ENCODE measurements at regions not wholly inside any gene's neighbourhood (a gene's known extent, or its start where the extent isn't known, plus 50 kb on each side); places are given as distances from the start of the nearest gene placed in this dataset.
"Not testable (repeated sequence)": the region's sequence is repeated elsewhere in the genome, so short reads cannot be mapped to it uniquely, and the experiment has no call there.

- TF ChIP-seq ZBTB33 (IDR thresholded peaks at IDR 0.05; ENCODE audit: extremely low read depth, insufficient replicate concordance, low read length) = no peak
- TF ChIP-seq SIN3A (IDR thresholded peaks at IDR 0.05; ENCODE audit: low read depth) = no peak
- TF ChIP-seq SP1 (IDR thresholded peaks at IDR 0.05; ENCODE audit: low read depth) = no peak
- no peak for TF ChIP-seq ZNF274 (IDR thresholded peaks at IDR 0.05; ENCODE audit: low read depth, low read length)
- TF ChIP-seq CEBPB (IDR thresholded peaks at IDR 0.05; ENCODE audit: low read depth) = no peak
- TF ChIP-seq MAX (IDR thresholded peaks at IDR 0.05) = no peak
Observed at GRCh38 chrY:3045048-3045447, 109.9 kb downstream of the ZFY start (continued).

- CTCF ChIA-PET = not testable (repeated sequence)
Observed at GRCh38 chrY:3055496-3055895, 120.3 kb downstream of the ZFY start.

GRCh38 chrY:3058342-3058741 is 123.2 kb downstream of the ZFY start:
- H3K27me3 ChIP-seq (ENCODE audit: insufficient read depth, low read length); H4K20me1 ChIP-seq (ENCODE audit: insufficient read depth); DNase-seq (ENCODE audit: low read depth, low spot score); RAD21 ChIA-PET (ENCODE audit: low non-redundant PET in 1 of 2, low total read pairs in 2 of 2, uncharacterized antibody in 2 of 2, unreplicated experiment in 2 of 2); H3K9ac ChIP-seq (ENCODE audit: low read length); H3K79me2 ChIP-seq (ENCODE audit: insufficient read depth, low read length); CTCF ChIA-PET; ATAC-seq; H3K4me3 ChIP-seq (replicated peaks in 1 of 2; ENCODE audit: low read depth in 1 of 2, low read length in 2 of 2); H3K36me3 ChIP-seq (ENCODE audit: control insufficient read depth in 1 of 2, insufficient read depth in 2 of 2, low read length in 2 of 2); H3K27ac ChIP-seq (ENCODE audit: low read depth, low read length); H3K4me2 ChIP-seq (ENCODE audit: low read length); H2AFZ ChIP-seq (ENCODE audit: low read depth, low read length, poor library complexity, severe bottlenecking); H3K9me3 ChIP-seq (ENCODE audit: control insufficient read depth in 1 of 2, insufficient read depth in 1 of 2, low read depth in 1 of 2, low read length in 2 of 2); H3K4me1 ChIP-seq (ENCODE audit: control insufficient read depth in 1 of 2, insufficient read depth in 2 of 2, low read length in 2 of 2); BruUV-seq (replicated peaks); POLR2A ChIA-PET; H3K9me2 ChIP-seq (ENCODE audit: insufficient read depth); intact Hi-C loops (cut with micrococcal nuclease): not testable (repeated sequence)

More at GRCh38 chrY:3055496-3055895, 120.3 kb downstream of the ZFY start:
- intact Hi-C loops (cut with micrococcal nuclease); H3K4me3 ChIP-seq (replicated peaks in 1 of 2; ENCODE audit: low read depth in 1 of 2, low read length in 2 of 2); H3K79me2 ChIP-seq (ENCODE audit: insufficient read depth, low read length); POLR2A ChIA-PET; H3K9me3 ChIP-seq (ENCODE audit: control insufficient read depth in 1 of 2, insufficient read depth in 1 of 2, low read depth in 1 of 2, low read length in 2 of 2); BruUV-seq (replicated peaks); H3K27me3 ChIP-seq (ENCODE audit: insufficient read depth, low read length); H3K36me3 ChIP-seq (ENCODE audit: control insufficient read depth in 1 of 2, insufficient read depth in 2 of 2, low read length in 2 of 2); RAD21 ChIA-PET (ENCODE audit: low non-redundant PET in 1 of 2, low total read pairs in 2 of 2, uncharacterized antibody in 2 of 2, unreplicated experiment in 2 of 2); DNase-seq (ENCODE audit: low read depth, low spot score); ATAC-seq; H3K9ac ChIP-seq (ENCODE audit: low read length); H2AFZ ChIP-seq (ENCODE audit: low read depth, low read length, poor library complexity, severe bottlenecking); H3K4me2 ChIP-seq (ENCODE audit: low read length); H3K4me1 ChIP-seq (ENCODE audit: control insufficient read depth in 1 of 2, insufficient read depth in 2 of 2, low read length in 2 of 2); H4K20me1 ChIP-seq (ENCODE audit: insufficient read depth); H3K27ac ChIP-seq (ENCODE audit: low read depth, low read length); H3K9me2 ChIP-seq (ENCODE audit: insufficient read depth): not testable (repeated sequence)
